Fibroblast of skin of abdomen (primary cell): ENCODE measurements at regions not wholly inside any gene's neighbourhood (a gene's known extent, or its start where the extent isn't known, plus 50 kb on each side); places are given as distances from the start of the nearest gene placed in this dataset.

Experiments
- DNase-seq: peaks from one replicate; pipeline ENCODE4 v3.0.0-alpha.2; 2013

- no peak for DNase-seq
These were observed 2677.7 kb downstream of the ARAP2 start for GRCh38 chr4:33566649-33567048.

- DNase-seq = no peak
These were observed 2666.5 kb downstream of the ARAP2 start for GRCh38 chr4:33577791-33578190.

GRCh38 chr4:33579951-33580350 is 2664.4 kb downstream of the ARAP2 start:
- no peak for DNase-seq

- DNase-seq = no peak
These were observed 2651.6 kb downstream of the ARAP2 start for GRCh38 chr4:33592701-33593100.

- no peak for DNase-seq
These were observed 2637.4 kb downstream of the ARAP2 start for GRCh38 chr4:33606951-33607350.

GRCh38 chr4:33616121-33616520 is 2628.2 kb downstream of the ARAP2 start:
- DNase-seq = no peak

GRCh38 chr4:33625748-33626147 is 2618.6 kb downstream of the ARAP2 start:
- no peak for DNase-seq

GRCh38 chr4:33626221-33626620 is 2618.1 kb downstream of the ARAP2 start:
- no peak for DNase-seq

GRCh38 chr4:33628296-33628695 is 2616.0 kb downstream of the ARAP2 start:
- DNase-seq = no peak

GRCh38 chr4:33649015-33649414 is 2595.3 kb downstream of the ARAP2 start:
- DNase-seq = peak; percentile 58

GRCh38 chr4:33649471-33649870 is 2594.8 kb downstream of the ARAP2 start:
- DNase-seq = no peak

- no peak for DNase-seq
These were observed 2594.3 kb downstream of the ARAP2 start for GRCh38 chr4:33650036-33650435.

GRCh38 chr4:33658971-33659370 is 2585.3 kb downstream of the ARAP2 start:
- no peak for DNase-seq

GRCh38 chr4:33661636-33662035 is 2582.7 kb downstream of the ARAP2 start:
- DNase-seq = no peak

- DNase-seq = no peak
These were observed 2558.4 kb downstream of the ARAP2 start for GRCh38 chr4:33685939-33686338.

GRCh38 chr4:33696041-33696440 is 2548.3 kb downstream of the ARAP2 start:
- no peak for DNase-seq

GRCh38 chr4:33696586-33696985 is 2547.7 kb downstream of the ARAP2 start:
- no peak for DNase-seq

GRCh38 chr4:33709247-33709646 is 2535.1 kb downstream of the ARAP2 start:
- DNase-seq = peak; percentile 20

- DNase-seq = peak; percentile 6
These were observed 2532.5 kb downstream of the ARAP2 start for GRCh38 chr4:33711826-33712225.

- DNase-seq = no peak
These were observed 2529.3 kb downstream of the ARAP2 start for GRCh38 chr4:33714971-33715370.

GRCh38 chr4:33715841-33716395 is 2528.4 kb downstream of the ARAP2 start:
- peak; percentile 89 for DNase-seq

GRCh38 chr4:33722254-33722653 is 2522.1 kb downstream of the ARAP2 start:
- peak; percentile 53 for DNase-seq

GRCh38 chr4:33722800-33723516 is 2521.4 kb downstream of the ARAP2 start:
- peak; percentile 48 for DNase-seq

- DNase-seq = no peak
These were observed 2519.6 kb downstream of the ARAP2 start for GRCh38 chr4:33724685-33725084.

- no peak for DNase-seq
These were observed 2518.5 kb downstream of the ARAP2 start for GRCh38 chr4:33725861-33726260.
